Fibroblast of villous mesenchyme (primary cell): ENCODE measurements at regions not wholly inside any gene's neighbourhood (a gene's known extent, or its start where the extent isn't known, plus 50 kb on each side); places are given as distances from the start of the nearest gene placed in this dataset.
"Not testable (repeated sequence)": the region's sequence is repeated elsewhere in the genome, so short reads cannot be mapped to it uniquely, and the experiment has no call there.

Experiments used
- DNase-seq: peaks from one replicate; pipeline ENCODE4 v3.0.0-alpha.2; 2010; ENCODE audit warnings: low read depth
- H3K4me3 ChIP-seq: 2 replicates; pipeline ENCODE4 v1.5.1; 2011; ENCODE audit warnings: low read depth, mild to moderate bottlenecking, low read length
- CTCF ChIP-seq: IDR thresholded peaks from 2 replicates; pipeline ENCODE4 v1.5.1; 2012; ENCODE audit warnings: low read depth, mild to moderate bottlenecking, low read length; ENCODE audit not compliant: insufficient read depth

GRCh38 chr3:6739288-6739687 lies 121.6 kb upstream of the GRM7 start:
- no peak overlapping the region for H3K4me3 ChIP-seq
- no peak for TF ChIP-seq CTCF
- no peak for DNase-seq

GRCh38 chr3:6743067-6743720 lies 117.7 kb upstream of the GRM7 start:
- DNase-seq = no peak
- H3K4me3 ChIP-seq = no peak overlapping the region
- TF ChIP-seq CTCF = no peak

- TF ChIP-seq CTCF = no peak
- no peak for DNase-seq
- H3K4me3 ChIP-seq = no peak overlapping the region
Measured at GRCh38 chr3:6746443-6746842, 114.5 kb upstream of the GRM7 start.

- H3K4me3 ChIP-seq = no peak overlapping the region
- no peak for TF ChIP-seq CTCF
- no peak for DNase-seq
Measured at GRCh38 chr3:6747017-6747416, 113.9 kb upstream of the GRM7 start.

GRCh38 chr3:6750782-6751181 lies 110.1 kb upstream of the GRM7 start:
- no peak for DNase-seq
- H3K4me3 ChIP-seq = no peak overlapping the region
- TF ChIP-seq CTCF = no peak

GRCh38 chr3:6753536-6753935 lies 107.4 kb upstream of the GRM7 start:
- no peak for DNase-seq
- no peak overlapping the region for H3K4me3 ChIP-seq
- no peak for TF ChIP-seq CTCF

- DNase-seq, H3K4me3 ChIP-seq: not testable (repeated sequence)
Measured at GRCh38 chr3:6769532-6770396, 91.2 kb upstream of the GRM7 start.
